Activated naive CD4-positive, alpha-beta T cell treated with anti-CD3 and anti-CD28 coated beads for 36 hours (primary cell): ENCODE measurements at regions not wholly inside any gene's neighbourhood (a gene's known extent, or its start where the extent isn't known, plus 50 kb on each side); places are given as distances from the start of the nearest gene placed in this dataset.

Source experiments
- CTCF ChIA-PET: fragments of 350-600 bp; sonication (Branson Sonifier 250); formaldehyde crosslinking; loops from one replicate; lab custom pipeline; 2021; ENCODE audit warnings: antibody characterized with exemption; lab: Charles Lee
- DNase-seq: peaks from one replicate; pipeline ENCODE4 v3.0.0-alpha.2; 2020
- H3K27ac Mint-ChIP-seq: one replicate; pipeline ENCODE4 v1.8.0; 2021; ENCODE audit warnings: mild to moderate bottlenecking, mixed read lengths
- H3K27me3 Mint-ChIP-seq: one replicate; pipeline ENCODE4 v1.8.0; 2021; ENCODE audit warnings: low read depth, mixed read lengths
- H3K36me3 Mint-ChIP-seq: one replicate; pipeline ENCODE4 v1.8.0; 2021; ENCODE audit warnings: low read depth, mixed read lengths
- H3K4me1 Mint-ChIP-seq: one replicate; pipeline ENCODE4 v1.8.0; 2021; ENCODE audit warnings: low read depth, mixed read lengths
- H3K4me3 Mint-ChIP-seq: one replicate; pipeline ENCODE4 v1.8.0; 2021; ENCODE audit warnings: mild to moderate bottlenecking, moderate library complexity, mixed read lengths
- H3K9me3 Mint-ChIP-seq: one replicate; pipeline ENCODE4 v1.8.0; 2021; ENCODE audit warnings: mixed read lengths
- intact Hi-C: fragments of 100-400 bp; cut with micrococcal nuclease; formaldehyde crosslinking; loops from one replicate; pipeline ENCODE4 v1.15.1; 2023

- Mint-ChIP-seq H3K36me3 (no peaks in the 10 kb centered on the region), H3K4me3 (no peak overlapping the region), H3K9me3 (no peaks in the 10 kb centered on the region), H3K4me1 (no peaks in the 10 kb centered on the region), H3K27ac (no peak overlapping the region), H3K27me3 (peaks cover 8% of the 10 kb centered on the region)
- intact Hi-C loops = no loop called here
- CTCF ChIA-PET = no interaction called here
- no peak for DNase-seq
These were observed 107.6 kb upstream of the OSR1 start for GRCh38 chr2:19465978-19466377.

DNA sequence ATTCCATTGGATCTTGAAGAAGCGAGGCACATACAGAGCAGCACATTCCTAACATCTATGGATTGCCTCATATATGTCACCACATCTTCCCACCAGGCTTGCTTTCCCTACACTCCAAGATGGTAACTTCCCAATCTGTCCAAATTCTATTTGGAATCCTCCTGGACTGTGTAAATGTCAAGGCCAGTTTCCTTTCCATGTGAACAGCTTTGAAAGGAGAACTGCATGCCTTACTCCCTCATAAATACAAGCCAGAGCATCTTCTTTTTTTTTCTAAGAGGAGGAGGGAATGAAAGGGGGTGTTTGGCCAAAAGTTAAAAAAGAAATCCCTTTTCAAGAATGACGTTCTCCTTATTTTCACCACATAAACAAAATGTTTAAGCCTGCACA lies 103.8 kb upstream of the OSR1 start:
- no peak for DNase-seq
- intact Hi-C loops = no loop called here
- H3K36me3 Mint-ChIP-seq = no peaks in the 10 kb centered on the region
- no peak overlapping the region for H3K27ac Mint-ChIP-seq
- no peaks in the 10 kb centered on the region for H3K9me3 Mint-ChIP-seq
- H3K4me1 Mint-ChIP-seq = no peaks in the 10 kb centered on the region
- H3K27me3 Mint-ChIP-seq = peaks cover 7% of the 10 kb centered on the region
- no peak overlapping the region for H3K4me3 Mint-ChIP-seq
- CTCF ChIA-PET = no interaction called here

DNA sequence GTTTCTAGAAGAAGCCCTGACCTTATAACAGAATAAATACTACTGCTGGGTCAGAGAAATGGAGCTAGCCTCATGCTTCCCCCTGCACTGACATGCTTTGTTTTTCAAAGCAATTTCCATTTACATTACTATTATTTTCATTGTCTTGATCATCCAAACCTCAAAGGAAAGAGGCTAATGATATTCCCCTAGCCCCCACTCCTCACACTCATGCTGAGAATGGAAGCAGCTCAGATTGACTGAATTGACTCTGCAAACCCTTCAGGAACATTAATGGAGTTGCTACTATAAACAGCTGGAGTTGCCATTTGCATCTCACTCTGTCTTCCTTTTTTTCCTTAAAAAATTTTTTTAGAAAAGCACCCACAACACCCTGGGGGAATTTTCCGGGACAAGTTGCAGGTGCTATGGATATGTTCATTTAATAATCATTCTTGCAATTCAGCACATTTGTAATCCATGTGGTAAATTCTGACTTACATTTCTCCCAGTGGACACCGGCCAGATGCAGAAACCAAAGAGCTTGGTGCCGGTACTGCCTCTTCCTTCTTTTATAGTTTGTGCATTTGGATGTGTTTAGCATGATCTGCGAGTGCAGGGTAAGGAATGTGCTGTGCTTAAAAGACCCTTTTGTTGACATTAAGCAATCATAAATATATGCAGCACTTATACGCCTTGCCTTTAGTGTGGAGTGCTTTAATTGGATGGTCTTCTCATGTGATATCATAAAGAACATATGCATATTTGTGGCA lies 103.3 kb upstream of the OSR1 start:
- Mint-ChIP-seq H3K9me3 (no peaks in the 10 kb centered on the region), H3K36me3 (no peaks in the 10 kb centered on the region), H3K27me3 (peaks cover 4% of the 10 kb centered on the region), H3K4me3 (no peak overlapping the region), H3K4me1 (no peaks in the 10 kb centered on the region), H3K27ac (no peak overlapping the region)
- CTCF ChIA-PET = no interaction called here
- DNase-seq = no peak
- intact Hi-C loops = no loop called here

DNA sequence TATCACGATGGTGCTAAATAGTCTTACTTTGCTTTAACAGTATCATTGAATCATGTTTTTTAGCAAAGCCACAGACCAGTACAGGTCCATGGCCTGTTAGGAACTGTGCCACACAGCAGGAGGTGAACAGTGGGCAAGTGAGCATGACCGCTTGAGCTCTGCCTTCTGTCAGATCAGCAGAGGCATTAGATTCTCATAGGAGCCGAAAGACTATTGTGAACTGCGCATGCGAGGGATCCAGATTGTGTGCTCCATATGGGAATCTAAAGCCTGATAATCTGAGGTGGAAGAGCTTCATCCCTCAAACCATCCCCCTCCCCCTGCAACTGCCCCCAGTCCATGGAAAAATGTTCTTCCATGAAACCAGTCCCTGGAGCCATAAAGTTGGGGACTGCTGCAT lies 102.3 kb upstream of the OSR1 start:
- Mint-ChIP-seq H3K36me3 (no peaks in the 10 kb centered on the region), H3K27me3 (peaks cover 4% of the 10 kb centered on the region), H3K9me3 (no peaks in the 10 kb centered on the region), H3K4me3 (no peak overlapping the region), H3K27ac (no peak overlapping the region), H3K4me1 (no peaks in the 10 kb centered on the region)
- CTCF ChIA-PET = no interaction called here
- intact Hi-C loops = no loop called here
- DNase-seq = no peak

GRCh38 chr2:19458427-19459003 lies 100.1 kb upstream of the OSR1 start:
- intact Hi-C loops = no loop called here
- CTCF ChIA-PET = no interaction called here
- no peak overlapping the region for H3K4me3 Mint-ChIP-seq

GRCh38 chr2:19457809-19458208 lies 99.4 kb upstream of the OSR1 start:
- CTCF ChIA-PET = no interaction called here
- H3K27me3 Mint-ChIP-seq = peaks cover 7% of the 10 kb centered on the region
- no peak overlapping the region for H3K27ac Mint-ChIP-seq
- H3K36me3 Mint-ChIP-seq = no peaks in the 10 kb centered on the region
- intact Hi-C loops = no loop called here
- H3K4me1 Mint-ChIP-seq = no peaks in the 10 kb centered on the region
- no peak overlapping the region for H3K4me3 Mint-ChIP-seq
- H3K9me3 Mint-ChIP-seq = peaks cover 12% of the 10 kb centered on the region
- no peak for DNase-seq

More at GRCh38 chr2:19458427-19459003, 100.1 kb upstream of the OSR1 start:
- H3K27me3 Mint-ChIP-seq = peaks cover 4% of the 10 kb centered on the region
- no peak overlapping the region for H3K27ac Mint-ChIP-seq
- H3K36me3 Mint-ChIP-seq = no peaks in the 10 kb centered on the region
- H3K4me1 Mint-ChIP-seq = no peaks in the 10 kb centered on the region
- peaks cover 10% of the 10 kb centered on the region for H3K9me3 Mint-ChIP-seq
- DNase-seq = no peak

DNA sequence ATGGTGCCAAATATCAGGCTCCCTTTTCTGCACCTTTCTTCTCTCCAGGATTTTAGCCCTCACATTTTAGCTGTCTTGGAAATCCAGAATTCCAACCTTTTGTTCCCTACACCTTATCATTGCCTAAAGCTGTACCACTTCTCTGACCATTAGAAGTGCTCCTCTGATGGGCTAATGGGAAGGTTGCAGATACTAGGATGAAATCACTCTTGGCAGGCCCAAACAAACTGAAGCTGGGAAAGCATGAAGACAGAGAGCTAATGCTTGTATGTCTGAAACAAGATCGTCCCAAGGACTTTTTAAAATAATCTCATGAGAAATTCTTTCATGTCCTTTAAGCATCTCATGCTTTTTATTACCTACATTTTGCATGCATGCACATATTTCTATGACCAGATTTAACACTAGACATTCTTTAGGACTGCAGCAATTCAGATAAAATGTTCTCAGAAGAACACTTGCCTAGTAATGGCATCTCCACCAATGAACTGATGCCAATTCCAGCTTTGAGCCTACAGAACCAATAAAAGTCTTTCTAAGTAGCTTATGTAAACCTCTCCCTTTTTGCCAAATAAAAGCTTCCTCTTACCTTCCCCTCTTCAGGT lies 98.4 kb upstream of the OSR1 start:
- H3K4me1 Mint-ChIP-seq = no peaks in the 10 kb centered on the region
- DNase-seq = no peak
- peaks cover 3% of the 10 kb centered on the region for H3K27me3 Mint-ChIP-seq
- H3K36me3 Mint-ChIP-seq = no peaks in the 10 kb centered on the region
- CTCF ChIA-PET = no interaction called here
- H3K9me3 Mint-ChIP-seq = peaks cover 12% of the 10 kb centered on the region
- intact Hi-C loops = no loop called here
- H3K27ac Mint-ChIP-seq = no peak overlapping the region
- no peak overlapping the region for H3K4me3 Mint-ChIP-seq

- intact Hi-C loops = no loop called here
- no peaks in the 10 kb centered on the region for H3K36me3 Mint-ChIP-seq
- no peaks in the 10 kb centered on the region for H3K4me1 Mint-ChIP-seq
- H3K9me3 Mint-ChIP-seq = peaks cover 12% of the 10 kb centered on the region
- CTCF ChIA-PET = interaction anchor here (0.6 kb wide), 1 partner anchor 15 kb away, joined by 4 read pairs; no protein-coding TSS in a partner anchor
- no peak overlapping the region for H3K4me3 Mint-ChIP-seq
- no peak for DNase-seq
- no peak overlapping the region for H3K27ac Mint-ChIP-seq
- H3K27me3 Mint-ChIP-seq = peaks cover 3% of the 10 kb centered on the region
These were observed 95.7 kb upstream of the OSR1 start for GRCh38 chr2:19454125-19454524.

GRCh38 chr2:19442731-19443130 lies 84.3 kb upstream of the OSR1 start:
- H3K36me3 Mint-ChIP-seq = no peaks in the 10 kb centered on the region
- H3K27me3 Mint-ChIP-seq = peaks cover 4% of the 10 kb centered on the region
- intact Hi-C loops = no loop called here
- CTCF ChIA-PET = no interaction called here
- H3K27ac Mint-ChIP-seq = no peak overlapping the region
- no peak overlapping the region for H3K4me3 Mint-ChIP-seq
- H3K4me1 Mint-ChIP-seq = no peaks in the 10 kb centered on the region
- peaks cover 3% of the 10 kb centered on the region for H3K9me3 Mint-ChIP-seq
- no peak for DNase-seq

DNA sequence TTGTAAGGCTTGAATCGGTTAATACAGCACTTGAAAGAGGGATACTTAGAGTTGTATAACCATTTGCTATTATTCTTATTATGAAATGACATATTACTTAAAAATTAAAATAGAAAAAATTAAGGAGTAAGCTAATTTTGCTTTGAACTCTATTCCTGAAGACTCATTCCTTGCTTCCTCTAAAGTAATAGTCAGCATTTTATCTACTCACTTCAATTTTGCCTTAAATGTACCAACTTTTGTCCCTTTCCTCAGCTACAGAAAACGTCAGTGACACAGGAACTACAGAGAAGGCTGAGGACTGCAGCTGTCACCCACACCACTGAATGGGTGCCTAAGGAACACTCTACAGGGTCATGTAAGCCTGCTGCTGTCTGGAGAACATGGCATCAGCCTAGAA lies 80.7 kb upstream of the OSR1 start:
- Mint-ChIP-seq H3K36me3 (no peaks in the 10 kb centered on the region), H3K4me1 (no peaks in the 10 kb centered on the region), H3K27me3 (peaks cover 9% of the 10 kb centered on the region), H3K4me3 (no peak overlapping the region), H3K27ac (no peak overlapping the region), H3K9me3 (no peaks in the 10 kb centered on the region)
- no peak for DNase-seq
- intact Hi-C loops = no loop called here
- CTCF ChIA-PET = interaction anchor here (0.8 kb wide), 1 partner anchor 88 kb away, joined by 3 read pairs; no protein-coding TSS in a partner anchor

GRCh38 chr2:19435815-19436214 lies 77.4 kb upstream of the OSR1 start:
- intact Hi-C loops = no loop called here
- Mint-ChIP-seq H3K9me3 (no peaks in the 10 kb centered on the region), H3K4me1 (no peaks in the 10 kb centered on the region), H3K36me3 (no peaks in the 10 kb centered on the region), H3K27ac (no peak overlapping the region), H3K27me3 (peaks cover 12% of the 10 kb centered on the region), H3K4me3 (no peak overlapping the region)
- DNase-seq = no peak
- CTCF ChIA-PET = no interaction called here

- Mint-ChIP-seq H3K4me1 (no peaks in the 10 kb centered on the region), H3K36me3 (no peaks in the 10 kb centered on the region), H3K4me3 (no peak overlapping the region), H3K27me3 (peaks cover 12% of the 10 kb centered on the region), H3K27ac (no peak overlapping the region), H3K9me3 (no peaks in the 10 kb centered on the region)
- CTCF ChIA-PET = no interaction called here
- DNase-seq = no peak
- intact Hi-C loops = no loop called here
These were observed 76.0 kb upstream of the OSR1 start for GRCh38 chr2:19434413-19434812.

DNA sequence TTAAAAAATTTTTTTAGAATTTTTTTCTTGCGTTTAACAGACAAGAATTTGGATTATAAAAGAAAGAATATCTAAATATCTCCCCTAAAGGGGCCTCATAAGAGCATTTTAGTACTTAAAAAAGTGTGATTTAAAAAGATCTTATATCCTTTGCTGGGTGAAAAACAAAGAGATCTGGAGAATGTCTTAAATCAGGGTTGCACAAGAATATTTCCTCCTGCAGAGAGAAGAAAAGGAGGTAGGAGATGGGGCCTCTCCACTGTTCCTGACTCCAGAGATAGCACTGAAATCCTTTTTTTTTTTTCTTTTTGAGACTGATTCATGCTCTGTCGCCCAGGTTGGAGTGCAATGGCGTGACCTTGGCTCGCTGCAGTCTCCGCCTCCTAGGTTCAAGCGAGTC lies 68.5 kb upstream of the OSR1 start:
- Mint-ChIP-seq H3K36me3 (no peaks in the 10 kb centered on the region), H3K4me1 (no peaks in the 10 kb centered on the region), H3K27ac (no peak overlapping the region), H3K9me3 (no peaks in the 10 kb centered on the region), H3K27me3 (peaks cover 24% of the 10 kb centered on the region), H3K4me3 (no peak overlapping the region)
- intact Hi-C loops = no loop called here
- CTCF ChIA-PET = no interaction called here
- DNase-seq = no peak
